SHP77 (cell line): ENCODE measurements at regions not wholly inside any gene's neighbourhood (a gene's known extent, or its start where the extent isn't known, plus 50 kb on each side); places are given as distances from the start of the nearest gene placed in this dataset.
"Not testable (repeated sequence)": the region's sequence is repeated elsewhere in the genome, so short reads cannot be mapped to it uniquely, and the experiment has no call there.

ENCODE experiments used
- DNase-seq, 2 experiments: peaks; one replicate each; lab custom pipeline; 2025; lab: John Stamatoyannopoulos, UW

DNA sequence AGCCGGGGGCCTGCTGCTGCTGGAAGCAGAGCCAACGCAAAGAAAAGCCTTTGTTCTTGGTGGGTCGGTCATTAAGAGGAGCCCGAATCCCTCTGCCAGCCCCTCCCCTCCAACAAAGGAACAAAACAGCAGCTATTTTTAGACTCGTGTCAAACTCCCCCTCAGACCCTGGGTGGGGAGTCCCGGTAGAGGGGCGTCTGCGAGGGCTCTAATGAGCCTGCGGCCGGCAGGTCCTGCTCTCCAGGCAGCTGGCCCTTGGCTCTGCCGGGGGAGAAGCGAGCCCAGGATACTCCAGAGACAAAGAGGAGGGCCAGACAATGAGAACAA is 114.0 kb downstream of the LHX2 start:
- DNase-seq, result no peak

GRCh38 chr9:124126648-124127646 is 115.4 kb downstream of the LHX2 start:
- DNase-seq, result peak; percentile 71 to 73

DNA sequence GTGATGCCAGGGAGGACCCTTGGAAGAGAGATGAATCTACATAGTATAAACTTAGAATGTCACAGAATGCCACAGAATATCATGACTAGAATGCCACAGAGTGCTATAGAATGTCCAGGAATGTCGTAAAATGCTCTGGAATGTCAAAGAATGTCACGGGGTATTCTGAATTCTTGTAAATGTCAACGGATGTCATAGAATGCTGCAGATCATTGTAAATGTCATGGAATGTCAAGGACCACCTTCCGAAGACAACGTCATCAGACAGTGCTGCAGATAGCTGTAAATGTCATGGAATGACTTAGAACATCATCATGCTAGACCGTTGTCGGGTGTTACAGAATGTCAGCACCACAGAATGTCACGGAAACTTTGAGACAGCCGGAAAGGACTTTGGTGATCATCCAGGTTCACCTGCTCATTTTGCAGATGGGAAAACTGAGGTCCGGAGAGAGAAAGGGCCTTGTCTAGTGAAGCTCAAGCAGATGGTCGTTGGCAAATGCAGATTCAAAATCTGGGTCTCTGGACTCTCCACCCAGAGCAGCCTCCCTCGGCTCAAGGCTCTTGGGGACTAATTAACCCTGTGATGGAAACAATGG is 117.1 kb downstream of the LHX2 start:
- DNase-seq, result no peak

- no peak for DNase-seq
These were observed 118.9 kb downstream of the LHX2 start for GRCh38 chr9:124130277-124131075.

DNA sequence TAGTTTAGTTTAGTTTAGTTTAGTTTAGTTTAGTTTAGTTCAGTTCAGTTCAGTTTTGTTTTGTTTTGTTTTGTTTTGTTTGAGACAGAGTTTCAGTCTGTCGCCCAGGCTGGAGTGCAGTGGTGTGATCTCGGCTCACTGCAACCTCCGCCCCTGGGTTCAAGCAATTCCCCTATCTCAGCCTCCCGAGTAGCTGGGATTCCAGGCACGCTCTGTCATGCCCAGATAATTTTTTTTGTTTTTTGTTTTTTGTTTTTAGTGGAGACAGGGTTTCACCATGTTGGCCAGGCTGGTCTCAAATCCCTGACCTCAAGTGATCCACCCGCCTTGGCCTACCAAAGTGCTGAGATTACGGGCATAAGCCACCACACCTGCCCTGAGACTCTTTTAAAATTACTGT is 120.0 kb downstream of the LHX2 start:
- not testable (repeated sequence) for DNase-seq

DNA sequence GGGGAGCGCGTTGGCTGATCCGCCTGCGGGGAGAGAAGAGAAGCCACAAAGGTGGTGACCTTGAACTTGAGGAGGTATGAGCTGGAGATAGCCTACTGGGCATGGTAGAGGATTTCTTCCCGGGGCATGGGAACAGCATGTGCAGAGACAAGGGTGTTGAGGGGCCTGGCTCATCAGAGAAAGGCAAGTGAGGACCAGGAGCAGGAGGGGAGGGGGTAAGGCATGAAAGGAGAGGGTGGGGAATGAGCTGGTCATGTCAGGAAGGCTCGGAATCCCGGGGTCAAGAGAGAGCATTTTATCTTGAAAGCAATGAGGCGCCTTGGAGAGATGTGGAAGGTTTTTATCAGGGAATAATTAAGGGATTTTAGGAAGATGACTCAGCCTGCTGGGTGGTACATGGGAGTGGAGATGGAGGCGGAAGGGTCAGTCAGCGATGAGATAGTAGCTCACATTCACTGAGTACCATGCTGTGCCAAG is 121.1 kb downstream of the LHX2 start:
- no peak for DNase-seq

GRCh38 chr9:124133727-124134126 is 122.2 kb downstream of the LHX2 start:
- peak; percentile 14 to 53 for DNase-seq

DNA sequence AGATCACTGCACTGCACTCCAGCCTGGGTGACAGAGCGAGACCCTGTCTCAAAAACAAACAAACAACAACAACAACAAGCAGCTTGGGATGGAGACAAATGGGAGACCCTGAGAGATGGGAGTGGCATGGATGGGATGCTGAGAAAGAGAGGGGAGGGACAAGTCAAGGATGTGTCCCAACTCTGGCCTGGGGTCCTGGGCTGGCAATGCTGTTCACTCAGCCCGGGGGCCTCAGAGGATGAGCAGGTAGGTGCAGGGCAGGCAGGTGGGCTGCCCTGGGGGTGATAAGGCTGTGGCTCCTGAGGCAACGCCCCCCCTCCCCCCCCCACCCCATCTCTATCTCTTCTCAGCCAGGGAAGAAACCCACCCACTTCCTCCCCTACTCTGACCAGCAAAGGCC is 123.0 kb downstream of the LHX2 start:
- DNase-seq, result no peak

DNA sequence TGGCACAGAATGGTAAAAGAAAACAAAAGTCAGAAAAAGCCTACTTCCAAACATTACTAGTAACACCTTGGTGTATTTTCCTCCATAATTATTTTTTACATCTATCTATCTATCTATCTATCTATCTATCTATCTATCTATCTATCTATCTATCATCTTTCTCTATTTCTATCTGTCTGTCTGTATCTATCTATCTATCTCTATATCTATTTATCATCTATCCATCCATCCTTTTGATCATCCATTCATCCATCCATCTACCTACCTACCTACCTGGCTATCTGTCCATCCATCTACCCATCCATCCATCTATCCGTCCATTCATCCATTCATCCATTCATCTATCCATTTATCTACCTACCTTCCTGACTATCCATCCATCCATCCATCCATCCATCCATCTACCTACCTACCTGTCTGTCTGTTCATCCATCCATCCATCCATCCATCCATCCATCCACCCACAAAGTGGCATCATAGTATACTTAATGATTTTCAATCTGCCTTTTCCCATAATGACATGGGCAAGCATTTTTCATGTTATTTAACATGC is 121.9 kb upstream of the NEK6 start:
- DNase-seq, result no peak

DNA sequence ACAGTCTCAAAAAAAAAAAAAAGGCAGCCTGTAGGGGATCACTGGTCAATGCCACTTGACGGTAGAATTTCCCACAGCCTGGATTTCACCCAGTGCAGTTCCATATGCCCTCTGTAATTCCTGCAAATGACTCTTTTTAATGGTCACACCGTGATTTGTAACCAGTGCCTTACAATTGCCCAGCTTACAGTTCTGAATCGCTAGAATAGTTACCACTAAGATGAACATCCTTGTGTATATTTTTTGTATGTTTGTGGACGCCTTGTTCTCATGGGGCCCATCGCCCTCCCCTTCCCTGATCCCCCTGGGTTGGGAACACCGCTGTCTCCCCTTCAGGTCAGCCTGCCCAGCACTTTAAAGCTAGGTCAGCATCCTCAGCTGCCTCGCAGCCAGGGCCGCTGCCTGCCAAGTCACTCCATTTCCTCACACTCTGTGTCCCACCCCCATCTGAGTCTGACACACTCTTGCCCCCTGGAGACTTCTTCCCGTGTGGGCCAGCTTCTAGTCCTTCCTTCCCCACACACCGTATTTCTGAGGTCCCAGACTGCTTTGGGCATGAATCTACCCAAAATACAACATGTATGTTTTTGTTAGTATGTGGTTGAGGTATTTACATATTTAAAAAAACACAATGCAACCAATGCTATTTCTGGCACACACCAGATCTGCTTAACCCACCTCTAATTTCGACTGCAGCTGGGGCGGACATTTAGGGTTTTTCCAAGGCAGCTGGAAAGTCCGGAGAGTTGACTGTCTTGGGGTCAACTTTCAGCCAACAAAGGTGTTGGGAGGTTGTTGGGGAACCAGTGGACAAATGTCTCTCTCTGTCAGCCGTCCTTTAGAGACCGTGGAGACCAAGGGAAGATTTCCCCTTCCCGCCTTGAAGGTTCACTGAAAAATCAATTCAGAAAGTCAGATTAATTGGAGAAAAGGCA is 120.5 kb upstream of the NEK6 start:
- DNase-seq, result no peak

- no peak for DNase-seq
These were observed 119.8 kb upstream of the NEK6 start for GRCh38 chr9:124137944-124138335.

- DNase-seq, result no peak
These were observed 118.7 kb upstream of the NEK6 start for GRCh38 chr9:124139001-124139400.

DNA sequence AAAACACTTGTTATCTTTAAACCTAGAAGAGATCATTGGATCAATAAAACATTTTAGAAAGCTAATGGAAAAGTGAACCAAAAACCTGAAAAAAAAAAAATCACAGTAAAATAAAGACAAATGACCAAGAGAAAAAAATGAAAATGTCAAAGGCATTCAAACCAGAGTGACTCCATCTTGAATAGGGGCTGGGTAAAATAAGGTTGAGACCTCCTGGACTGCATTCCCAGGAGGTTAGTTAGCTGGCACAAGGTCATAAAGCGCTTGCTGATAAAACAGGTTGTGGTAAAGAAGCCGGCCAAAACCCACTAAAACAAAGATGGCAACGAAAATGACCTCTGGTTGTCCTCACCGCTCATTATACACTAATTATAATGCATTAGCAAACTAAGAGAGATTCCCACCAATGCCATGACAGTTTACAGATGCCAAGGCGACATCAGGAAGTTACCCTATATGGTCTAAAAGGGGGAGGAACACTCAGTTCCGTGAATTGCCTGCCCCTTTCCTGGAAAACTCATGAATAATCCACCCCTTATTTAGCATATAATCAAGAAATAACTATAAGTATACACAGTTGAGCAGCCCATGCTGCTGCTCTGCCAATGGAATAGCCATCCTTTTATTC is 116.7 kb upstream of the NEK6 start:
- DNase-seq, result no peak

GRCh38 chr9:124144561-124145123 is 113.1 kb upstream of the NEK6 start:
- DNase-seq, result not testable (repeated sequence)

GRCh38 chr9:124146031-124146561 is 111.7 kb upstream of the NEK6 start:
- DNase-seq, result no peak

- DNase-seq, result no peak
These were observed 107.8 kb upstream of the NEK6 start for GRCh38 chr9:124149992-124150391.

DNA sequence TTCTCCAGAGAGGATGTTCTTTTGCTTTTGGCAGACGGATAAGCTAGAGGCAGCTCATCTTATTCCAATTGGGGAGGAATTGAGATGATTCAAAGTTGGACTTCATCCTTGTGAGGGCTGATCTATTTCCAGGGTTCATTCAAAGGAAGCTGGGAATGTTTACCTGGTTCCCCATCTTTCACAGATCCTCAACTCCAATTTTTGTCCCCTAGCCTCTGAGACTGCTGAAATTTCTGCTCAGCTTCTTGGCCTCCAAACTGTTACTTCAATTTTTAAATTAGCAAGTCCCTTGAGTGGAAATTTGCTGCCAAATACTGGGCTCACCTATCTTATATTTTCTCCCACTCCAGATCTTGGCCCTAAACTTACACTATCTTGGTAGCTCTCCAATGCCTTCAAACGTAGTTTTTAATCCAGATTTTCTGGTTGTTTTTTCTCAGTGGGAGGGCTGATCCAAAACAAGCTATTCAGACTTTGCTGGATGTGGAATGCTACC is 93.9 kb upstream of the NEK6 start:
- DNase-seq, result no peak

DNA sequence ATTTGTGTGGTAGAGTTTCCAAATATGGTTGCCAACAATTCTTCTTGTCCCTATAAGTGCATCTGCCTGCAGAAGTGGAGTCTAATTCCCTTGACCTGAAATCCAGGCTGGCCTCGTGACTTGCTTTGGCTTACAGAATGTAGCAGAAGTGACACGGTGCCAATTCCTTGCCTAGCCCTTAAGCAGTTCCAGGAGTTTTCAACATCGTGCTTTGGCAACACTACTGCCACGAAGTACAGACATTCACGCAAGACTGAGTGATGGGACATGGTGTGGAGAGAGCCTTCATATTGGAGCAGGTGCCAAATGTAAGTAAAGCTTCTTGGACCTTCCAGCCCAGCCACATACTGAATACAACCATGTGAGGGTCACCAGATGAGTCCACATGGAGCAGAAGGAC is 92.9 kb upstream of the NEK6 start:
- no peak for DNase-seq

GRCh38 chr9:124174433-124174832 is 83.3 kb upstream of the NEK6 start:
- DNase-seq, result no peak

GRCh38 chr9:124177522-124177921 is 80.2 kb upstream of the NEK6 start:
- DNase-seq, result not testable (repeated sequence)
